ENCODE measurements at regions not wholly inside any gene's neighbourhood (a gene's known extent, or its start where the extent isn't known, plus 50 kb on each side); places are given as distances from the start of the nearest gene placed in this dataset.
A peak's percentile ranks its signal among the peaks of the same experiment; 100 is the strongest.

- DNase-seq: no peak
Observed at GRCh38 chr12:67911275-67911600, 78.0 kb upstream of the IFNG-AS1 start.

- no peak for DNase-seq
Observed at GRCh38 chr12:67911789-67912188, 77.5 kb upstream of the IFNG-AS1 start.

- no peak for DNase-seq
Observed at GRCh38 chr12:67915335-67915851, 73.9 kb upstream of the IFNG-AS1 start.

- peak; percentile 68 for DNase-seq
Observed at GRCh38 chr12:67916266-67916970, 72.8 kb upstream of the IFNG-AS1 start.

GRCh38 chr12:67917811-67918210 is 71.4 kb upstream of the IFNG-AS1 start:
- DNase-seq: no peak

- DNase-seq: no peak
Observed at GRCh38 chr12:67918441-67918840, 70.8 kb upstream of the IFNG-AS1 start.

- no peak for DNase-seq
Observed at GRCh38 chr12:67919406-67919805, 69.8 kb upstream of the IFNG-AS1 start.

GRCh38 chr12:67920413-67920812 is 68.8 kb upstream of the IFNG-AS1 start:
- DNase-seq: no peak

- DNase-seq: no peak
Observed at GRCh38 chr12:67921286-67921685, 68.0 kb upstream of the IFNG-AS1 start.

GRCh38 chr12:67922245-67922644 is 67.0 kb upstream of the IFNG-AS1 start:
- no peak for DNase-seq

GRCh38 chr12:67925077-67925476 is 64.2 kb upstream of the IFNG-AS1 start:
- no peak for DNase-seq

GRCh38 chr12:67925552-67925951 is 63.7 kb upstream of the IFNG-AS1 start:
- DNase-seq: no peak

GRCh38 chr12:67926063-67926462 is 63.2 kb upstream of the IFNG-AS1 start:
- no peak for DNase-seq

GRCh38 chr12:67927324-67927723 is 61.9 kb upstream of the IFNG-AS1 start:
- DNase-seq: no peak

- DNase-seq: no peak
Observed at GRCh38 chr12:67927815-67928214, 61.4 kb upstream of the IFNG-AS1 start.

GRCh38 chr12:67928621-67929383 is 60.4 kb upstream of the IFNG-AS1 start:
- no peak for DNase-seq

- DNase-seq: no peak
Observed at GRCh38 chr12:67929384-67929772, 59.9 kb upstream of the IFNG-AS1 start.

- no peak for DNase-seq
Observed at GRCh38 chr12:67937822-67938221, 51.4 kb upstream of the IFNG-AS1 start.
